Right cardiac atrium (tissue), 5 donors: ENCODE measurements at regions not wholly inside any gene's neighbourhood (a gene's known extent, or its start where the extent isn't known, plus 50 kb on each side); places are given as distances from the start of the nearest gene placed in this dataset.

Experiments
- ATAC-seq, 2 donors: fragments of 200-7000 bp; cut with Tn5 transposase; one replicate each; pipeline versions ENCODE4 v1.8.0 to v1.9.1; 2020; ENCODE audit warnings: moderate library complexity in 2 of 2, mild to moderate bottlenecking in 1 of 2
- DNase-seq, 3 donors: peaks; one replicate each; pipeline ENCODE4 v3.0.0-alpha.2; 2020
- H3K27ac ChIP-seq: one replicate; pipeline ENCODE4 v1.5.1; 2013; ENCODE audit warnings: mild to moderate bottlenecking, low read length, control low read depth, moderate library complexity
- H3K27me3 ChIP-seq: one replicate; pipeline ENCODE4 v1.6.1; 2013; ENCODE audit not compliant: control insufficient read depth, insufficient read depth
- H3K4me1 ChIP-seq: one replicate; pipeline ENCODE4 v1.6.1; 2013; ENCODE audit warnings: low read length; ENCODE audit not compliant: control insufficient read depth, insufficient read depth
- H3K4me3 ChIP-seq: one replicate; pipeline ENCODE4 v1.5.1; 2013; ENCODE audit warnings: low read length, control low read depth
- H3K9me3 ChIP-seq: one replicate; pipeline ENCODE4 v1.6.1; 2013; ENCODE audit warnings: low read length; ENCODE audit not compliant: control insufficient read depth
- WGBS: extraction: QIAGEN DNeasy Blood & Tissue Kit; methylation state at CpG from one replicate; pipeline ENCODE4 v1.1.7; 2013; 5-methylcytosine and 5-hydroxymethylcytosine counted together
- intact Hi-C, 4 donors: fragments of 100-400 bp; cut with DNase I; formaldehyde crosslinking; loops; one replicate each; pipeline versions ENCODE4 v1.11.0 to v1.14.0; 2022 to 2023
- donor health status: healthy with polysubstance abuse.
- donor health status: DM: no; HTN: yes; CAD: no.
- donor health status: DM: no; HTN: no; CAD: no.
- donor health status: DM: no; HTN: yes; CAD: no; lungs with severe emphysema.
- donor health status: DM: yes; HTN: yes; CAD: no.

DNA sequence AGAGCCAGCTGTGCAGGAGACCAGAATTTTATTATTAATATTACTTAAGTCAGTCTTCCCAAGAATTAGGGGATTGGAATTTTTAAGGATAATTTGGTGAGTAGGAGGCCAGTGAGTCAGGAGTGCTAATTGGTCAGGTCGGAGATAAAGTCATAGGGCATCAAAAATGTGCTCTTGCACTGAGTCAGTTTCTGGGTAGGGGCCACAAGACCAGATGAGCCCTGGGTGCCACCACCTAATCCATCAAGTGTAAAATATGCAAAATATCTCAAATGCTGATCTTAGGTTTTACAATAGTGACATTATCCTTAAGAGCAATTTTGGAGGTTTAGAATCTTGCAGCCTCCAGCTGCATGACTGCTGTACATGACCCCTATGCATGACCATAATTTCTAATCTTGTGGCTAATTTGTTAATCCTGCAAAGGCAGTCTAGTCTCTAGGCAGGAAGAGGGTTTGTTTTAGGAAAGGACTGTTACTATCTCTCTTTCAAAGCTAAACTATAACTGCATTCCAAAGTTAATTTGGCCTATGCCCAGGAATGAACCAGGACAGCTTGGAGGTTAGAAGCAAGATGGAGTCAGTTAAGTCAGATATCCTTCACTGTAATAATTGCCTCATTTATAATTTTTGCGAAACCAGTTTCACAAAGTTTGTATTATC is 215.9 kb downstream of the RNF152 start:
- Histone ChIP-seq H3K4me3 (no peak overlapping the region), H3K9me3 (peaks cover 3% of the 10 kb centered on the region), H3K4me1 (no peaks in the 10 kb centered on the region), H3K27ac (no peak overlapping the region), H3K27me3 (no peaks in the 10 kb centered on the region)
- ATAC-seq (no peak), DNase-seq (no peak)
- intact Hi-C loops = loop anchor here in 1 of 4 donors (10.0 kb wide), 1 partner anchor 242 kb away; no protein-coding TSS in a partner anchor
- 64% methylated on average over 2 of the region's 2 CpGs for WGBS

DNA sequence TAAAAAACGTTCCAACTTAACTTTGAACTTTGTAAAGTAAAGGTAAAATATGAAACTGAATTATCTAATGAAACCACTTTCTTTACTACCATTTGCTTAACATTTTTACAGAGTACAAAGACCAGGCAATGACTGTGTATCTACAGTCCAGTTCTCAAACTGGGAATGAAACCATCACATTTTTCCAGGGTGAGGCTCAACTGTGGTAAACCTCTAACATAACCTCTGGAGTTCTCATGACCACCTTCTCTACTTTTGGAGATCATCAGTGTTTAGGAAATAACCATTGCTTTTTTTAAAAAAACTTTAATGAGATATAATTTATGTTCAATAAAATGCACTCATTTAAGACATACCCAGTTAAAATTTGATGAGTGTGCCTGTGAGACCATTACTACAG is 223.5 kb downstream of the RNF152 start:
- Histone ChIP-seq H3K27me3 (no peaks in the 10 kb centered on the region), H3K9me3 (no peaks in the 10 kb centered on the region), H3K27ac (no peak overlapping the region), H3K4me3 (no peak overlapping the region), H3K4me1 (no peaks in the 10 kb centered on the region)
- WGBS = 64% methylated on average over 1 of the region's 1 CpG
- DNase-seq = no peak
- ATAC-seq = no peak
- intact Hi-C loops = no loop called here

- H3K9me3 ChIP-seq = no peaks in the 10 kb centered on the region
- H3K4me3 ChIP-seq = no peak overlapping the region
- DNase-seq (no peak), ATAC-seq (no peak)
- no peaks in the 10 kb centered on the region for H3K27me3 ChIP-seq
- 88% methylated on average over 2 of the region's 2 CpGs for WGBS
- H3K27ac ChIP-seq = no peak overlapping the region
- intact Hi-C loops = no loop called here
- no peaks in the 10 kb centered on the region for H3K4me1 ChIP-seq
These were observed 225.8 kb downstream of the RNF152 start for GRCh38 chr18:61666876-61667590.

DNA sequence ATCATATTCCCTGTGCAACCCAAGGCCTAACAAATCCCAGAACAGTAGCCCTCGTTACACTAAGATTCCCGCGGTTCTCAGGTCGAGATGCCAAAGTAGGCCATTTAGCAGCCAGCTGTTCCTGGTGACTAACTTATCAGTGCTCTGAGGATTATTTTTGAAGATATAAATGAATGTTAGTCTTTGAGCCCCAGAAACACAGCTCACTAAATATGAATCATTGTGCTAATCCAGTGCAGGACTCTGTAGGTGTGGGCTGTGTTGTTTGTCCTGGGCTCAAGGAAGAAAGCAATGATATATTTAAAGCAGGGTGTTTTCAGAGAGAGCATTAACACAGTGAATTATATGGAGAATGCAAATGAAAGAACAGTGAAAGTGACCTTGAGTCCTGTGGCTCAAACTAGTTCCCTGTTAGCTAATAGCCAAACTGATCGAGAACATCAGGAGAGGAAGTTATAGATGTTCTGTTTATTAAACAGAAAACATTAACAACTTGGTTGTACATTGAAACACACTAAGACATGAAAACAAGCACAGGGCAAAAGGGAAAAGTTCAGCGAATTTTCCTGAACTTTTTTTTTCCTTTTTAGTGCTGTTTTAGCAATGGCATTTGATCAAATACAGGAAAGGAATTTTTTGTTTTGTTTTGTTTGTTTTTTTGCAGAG is 228.3 kb downstream of the RNF152 start:
- H3K4me3 ChIP-seq = no peak overlapping the region
- no peaks in the 10 kb centered on the region for H3K9me3 ChIP-seq
- DNase-seq (no peak), ATAC-seq (no peak)
- intact Hi-C loops = no loop called here
- H3K27me3 ChIP-seq = no peaks in the 10 kb centered on the region
- WGBS = 81% methylated on average over 6 of the region's 6 CpGs
- H3K4me1 ChIP-seq = no peaks in the 10 kb centered on the region
- H3K27ac ChIP-seq = no peak overlapping the region

DNA sequence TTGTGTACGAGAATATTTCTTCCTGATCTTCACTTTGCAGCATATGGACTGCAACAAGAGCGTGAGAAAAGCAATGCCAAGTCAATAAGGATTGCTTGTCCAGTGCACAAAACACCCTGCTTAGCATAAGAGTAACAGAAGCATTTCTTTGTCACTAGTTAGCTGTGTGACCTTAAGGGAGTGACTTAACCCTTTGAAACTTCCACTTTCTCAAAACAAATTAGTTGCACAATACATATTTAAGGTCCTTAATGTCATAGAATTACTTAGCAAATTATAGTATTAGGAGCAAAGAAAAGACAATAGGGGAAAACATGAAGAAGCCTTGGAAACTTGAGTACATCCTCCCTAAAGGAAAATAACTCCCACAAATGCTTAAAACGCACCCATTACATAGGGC is 230.1 kb downstream of the RNF152 start:
- H3K4me3 ChIP-seq = no peak overlapping the region
- 91% methylated on average over 3 of the region's 3 CpGs for WGBS
- intact Hi-C loops = no loop called here

GRCh38 chr18:61658431-61658830 is 234.4 kb downstream of the RNF152 start:
- Histone ChIP-seq H3K27me3 (no peaks in the 10 kb centered on the region), H3K27ac (no peak overlapping the region), H3K4me1 (no peaks in the 10 kb centered on the region), H3K9me3 (no peaks in the 10 kb centered on the region), H3K4me3 (no peak overlapping the region)
- DNase-seq (no peak), ATAC-seq (no peak)
- 90% methylated on average over 2 of the region's 2 CpGs for WGBS
- intact Hi-C loops = no loop called here

More for the DNA sequence above, 230.1 kb downstream of the RNF152 start:
- Histone ChIP-seq H3K27ac (no peak overlapping the region), H3K27me3 (no peaks in the 10 kb centered on the region), H3K4me1 (no peaks in the 10 kb centered on the region), H3K9me3 (no peaks in the 10 kb centered on the region)
- DNase-seq (no peak), ATAC-seq (no peak)

DNA sequence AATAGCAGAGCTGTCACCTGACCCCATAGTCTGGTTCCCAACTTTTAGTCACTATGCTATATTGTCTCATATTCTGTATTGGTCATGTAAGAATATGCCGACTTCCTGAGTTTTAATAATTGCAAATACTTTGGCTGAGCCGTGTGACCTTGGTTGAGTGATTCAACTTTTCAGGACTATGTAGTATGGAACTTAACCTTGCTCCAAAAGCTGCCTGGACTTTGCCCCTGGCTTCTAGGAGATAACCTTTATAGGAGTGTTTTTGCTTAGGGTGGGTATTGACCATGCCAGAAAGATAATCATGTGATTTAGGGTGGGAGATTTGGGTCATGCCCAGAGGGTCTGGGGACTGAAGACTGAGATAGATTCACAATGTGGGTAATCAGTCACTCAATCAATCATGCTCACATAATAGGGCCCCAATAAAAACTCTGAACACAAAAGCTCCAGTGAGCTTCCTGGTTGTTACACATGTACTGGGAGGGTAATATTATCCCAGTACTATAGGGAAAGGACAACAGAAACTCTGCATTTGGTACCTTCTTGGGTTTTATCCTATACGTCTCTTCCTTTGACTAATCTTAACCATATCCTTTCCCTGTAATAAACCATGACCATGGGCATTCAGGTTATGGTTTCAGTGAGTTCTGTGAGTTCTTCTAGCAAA is 235.6 kb downstream of the RNF152 start:
- WGBS = 95% methylated on average over 3 of the region's 3 CpGs

GRCh38 chr18:61655630-61656029 is 237.2 kb downstream of the RNF152 start:
- no peak for ATAC-seq
- intact Hi-C loops = no loop called here
- H3K4me1 ChIP-seq = no peaks in the 10 kb centered on the region
- WGBS = 89% methylated on average over 2 of the region's 2 CpGs
- no peaks in the 10 kb centered on the region for H3K27me3 ChIP-seq
- H3K4me3 ChIP-seq = no peak overlapping the region
- DNase-seq = no peak
- H3K27ac ChIP-seq = no peak overlapping the region
- no peaks in the 10 kb centered on the region for H3K9me3 ChIP-seq

More for the DNA sequence above, 235.6 kb downstream of the RNF152 start:
- Histone ChIP-seq H3K27me3 (no peaks in the 10 kb centered on the region), H3K27ac (no peak overlapping the region), H3K9me3 (no peaks in the 10 kb centered on the region), H3K4me3 (no peak overlapping the region), H3K4me1 (no peaks in the 10 kb centered on the region)
- intact Hi-C loops = no loop called here
- DNase-seq (no peak), ATAC-seq (no peak)

GRCh38 chr18:61653823-61654551 is 238.8 kb downstream of the RNF152 start:
- H3K27ac ChIP-seq = no peak overlapping the region
- H3K9me3 ChIP-seq = no peaks in the 10 kb centered on the region
- H3K4me1 ChIP-seq = no peaks in the 10 kb centered on the region
- WGBS = 61% methylated on average over 4 of the region's 4 CpGs
- H3K4me3 ChIP-seq = no peak overlapping the region
- intact Hi-C loops = no loop called here
- H3K27me3 ChIP-seq = no peaks in the 10 kb centered on the region
- DNase-seq (no peak), ATAC-seq (no peak)

DNA sequence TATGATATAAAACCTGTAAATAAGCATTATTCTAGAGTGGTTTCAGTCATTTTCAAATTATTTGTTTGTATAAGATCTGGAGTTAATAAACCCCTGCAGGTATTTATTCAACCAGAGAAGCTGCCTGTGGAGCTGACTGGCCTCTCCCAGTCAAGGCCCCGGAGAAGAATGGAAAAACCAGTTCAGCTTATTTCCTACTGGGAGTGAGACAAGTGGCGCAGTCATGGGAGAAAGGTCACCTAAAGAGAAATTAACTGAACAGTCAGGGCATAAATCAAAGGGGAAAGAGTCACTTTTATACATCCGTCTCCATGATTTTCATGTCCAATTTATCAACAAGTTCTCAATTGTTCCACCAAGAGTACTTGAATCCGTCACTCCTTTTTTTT is 240.9 kb downstream of the RNF152 start:
- WGBS = 95% methylated on average over 4 of the region's 4 CpGs
- ATAC-seq (no peak), DNase-seq (no peak)
- intact Hi-C loops = no loop called here
- Histone ChIP-seq H3K4me1 (no peaks in the 10 kb centered on the region), H3K4me3 (no peak overlapping the region), H3K27ac (no peak overlapping the region), H3K9me3 (no peaks in the 10 kb centered on the region), H3K27me3 (no peaks in the 10 kb centered on the region)
